ENCODE measurements at regions not wholly inside any gene's neighbourhood (a gene's known extent, or its start where the extent isn't known, plus 50 kb on each side); places are given as distances from the start of the nearest gene placed in this dataset.

DNA sequence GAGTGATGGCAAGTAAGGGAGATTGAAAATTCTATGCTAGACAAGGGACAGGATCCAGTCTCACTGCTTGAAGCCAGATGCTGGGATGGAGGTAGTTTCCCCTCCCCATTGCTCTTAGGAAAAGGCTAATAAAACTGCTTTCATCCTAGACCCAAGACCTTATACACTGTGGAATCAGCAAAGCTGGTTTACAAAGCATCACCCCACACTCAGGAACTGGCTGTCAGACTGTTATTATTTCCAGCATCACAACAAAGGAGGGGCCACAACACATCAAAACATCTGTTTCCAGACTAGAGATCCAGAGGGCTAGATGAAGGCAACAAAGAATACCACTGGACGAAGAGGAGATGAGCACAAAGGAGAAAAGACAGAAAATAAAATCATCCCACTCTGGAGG lies 364.6 kb upstream of the PTGER4 start:
- Histone ChIP-seq H3K9me3 (ENCODE audit: control insufficient read depth in 2 of 3, insufficient read depth in 1 of 3, low read length in 3 of 3) (no peaks in the 10 kb centered on the region), H3K36me3 (ENCODE audit: control insufficient read depth in 2 of 3, insufficient read depth in 3 of 3, low read length in 3 of 3) (no peaks in the 10 kb centered on the region), H3K9ac (ENCODE audit: low read length in 3 of 3) (no peak overlapping the region), H3K27ac (ENCODE audit: low read depth in 2 of 2, low read length in 2 of 2) (no peak overlapping the region), H3K4me3 (ENCODE audit: low read length in 3 of 3) (no peak overlapping the region), H3K4me1 (ENCODE audit: control insufficient read depth in 2 of 3, insufficient read depth in 2 of 3, low read depth in 1 of 3, low read length in 3 of 3) (no peaks in the 10 kb centered on the region), H3K27me3 (ENCODE audit: control insufficient read depth, insufficient read depth, low read length) (no peaks in the 10 kb centered on the region)
- intact Hi-C loops (cut with DNase I) = no loop called here
- TF ChIP-seq, protein P1, sequence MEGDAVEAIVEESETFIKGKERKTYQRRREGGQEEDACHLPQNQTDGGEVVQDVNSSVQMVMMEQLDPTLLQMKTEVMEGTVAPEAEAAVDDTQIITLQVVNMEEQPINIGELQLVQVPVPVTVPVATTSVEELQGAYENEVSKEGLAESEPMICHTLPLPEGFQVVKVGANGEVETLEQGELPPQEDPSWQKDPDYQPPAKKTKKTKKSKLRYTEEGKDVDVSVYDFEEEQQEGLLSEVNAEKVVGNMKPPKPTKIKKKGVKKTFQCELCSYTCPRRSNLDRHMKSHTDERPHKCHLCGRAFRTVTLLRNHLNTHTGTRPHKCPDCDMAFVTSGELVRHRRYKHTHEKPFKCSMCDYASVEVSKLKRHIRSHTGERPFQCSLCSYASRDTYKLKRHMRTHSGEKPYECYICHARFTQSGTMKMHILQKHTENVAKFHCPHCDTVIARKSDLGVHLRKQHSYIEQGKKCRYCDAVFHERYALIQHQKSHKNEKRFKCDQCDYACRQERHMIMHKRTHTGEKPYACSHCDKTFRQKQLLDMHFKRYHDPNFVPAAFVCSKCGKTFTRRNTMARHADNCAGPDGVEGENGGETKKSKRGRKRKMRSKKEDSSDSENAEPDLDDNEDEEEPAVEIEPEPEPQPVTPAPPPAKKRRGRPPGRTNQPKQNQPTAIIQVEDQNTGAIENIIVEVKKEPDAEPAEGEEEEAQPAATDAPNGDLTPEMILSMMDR (IDR thresholded peaks at IDR 0.05; ENCODE audit: borderline replicate concordance, extremely low read depth, insufficient read depth) = no peak
- FAIRE-seq (no peak), DNase-seq (no peak)

DNA sequence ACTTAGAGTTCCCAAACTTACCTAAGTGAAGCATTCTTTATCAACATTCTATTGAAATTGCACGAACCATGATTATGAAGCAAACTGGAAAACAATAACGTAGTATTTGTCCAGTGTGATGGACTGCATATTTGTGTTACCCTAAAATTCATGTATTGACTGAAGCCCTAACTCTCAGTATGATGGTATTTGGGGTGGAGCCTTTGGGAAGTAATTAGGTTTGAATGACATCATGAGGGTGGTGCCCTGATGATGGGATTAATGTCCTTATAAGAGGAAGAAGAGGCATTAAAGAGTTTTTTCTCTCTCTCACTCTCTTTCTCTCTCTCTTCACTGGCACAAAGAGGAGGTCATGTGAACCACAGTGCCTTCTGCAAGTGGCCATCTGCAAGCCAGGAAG lies 365.4 kb upstream of the PTGER4 start:
- Histone ChIP-seq H3K9ac (ENCODE audit: low read length in 3 of 3) (no peak overlapping the region), H3K9me3 (ENCODE audit: control insufficient read depth in 2 of 3, insufficient read depth in 1 of 3, low read length in 3 of 3) (no peaks in the 10 kb centered on the region), H3K4me3 (ENCODE audit: low read length in 3 of 3) (no peak overlapping the region), H3K27me3 (ENCODE audit: control insufficient read depth, insufficient read depth, low read length) (no peaks in the 10 kb centered on the region), H3K27ac (ENCODE audit: low read depth in 2 of 2, low read length in 2 of 2) (no peak overlapping the region), H3K36me3 (ENCODE audit: control insufficient read depth in 2 of 3, insufficient read depth in 3 of 3, low read length in 3 of 3) (no peaks in the 10 kb centered on the region), H3K4me1 (ENCODE audit: control insufficient read depth in 2 of 3, insufficient read depth in 2 of 3, low read depth in 1 of 3, low read length in 3 of 3) (no peaks in the 10 kb centered on the region)
- TF ChIP-seq, protein P1 (IDR thresholded peaks at IDR 0.05; ENCODE audit: borderline replicate concordance, extremely low read depth, insufficient read depth) = no peak
- no peak for FAIRE-seq
- intact Hi-C loops (cut with DNase I) = no loop called here
- no peak for DNase-seq

DNA sequence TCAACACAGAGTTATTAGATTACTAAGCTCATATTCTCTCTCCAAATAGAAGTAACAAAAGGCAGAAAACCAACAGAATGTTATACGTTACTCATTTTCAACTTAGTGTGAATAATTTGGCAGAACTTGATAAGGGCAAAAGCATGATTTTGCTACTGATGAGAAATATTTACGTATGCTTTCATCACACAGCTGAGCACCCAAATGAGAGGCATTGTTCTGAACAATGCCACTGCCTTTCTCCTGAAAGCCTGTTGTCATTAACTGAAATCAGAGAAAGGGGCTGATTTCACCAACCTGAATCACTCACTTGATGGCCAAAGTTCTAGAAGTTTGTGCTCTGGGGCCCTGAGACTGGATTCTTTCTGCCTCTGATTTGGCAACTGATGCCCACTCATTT lies 367.5 kb upstream of the PTGER4 start:
- TF ChIP-seq, protein P1 (IDR thresholded peaks at IDR 0.05; ENCODE audit: borderline replicate concordance, extremely low read depth, insufficient read depth) = no peak
- Histone ChIP-seq H3K9ac (ENCODE audit: low read length in 3 of 3) (no peak overlapping the region), H3K4me3 (ENCODE audit: low read length in 3 of 3) (no peak overlapping the region), H3K36me3 (ENCODE audit: control insufficient read depth in 2 of 3, insufficient read depth in 3 of 3, low read length in 3 of 3) (no peaks in the 10 kb centered on the region), H3K27me3 (ENCODE audit: control insufficient read depth, insufficient read depth, low read length) (no peaks in the 10 kb centered on the region), H3K9me3 (ENCODE audit: control insufficient read depth in 2 of 3, insufficient read depth in 1 of 3, low read length in 3 of 3) (no peaks in the 10 kb centered on the region), H3K4me1 (ENCODE audit: control insufficient read depth in 2 of 3, insufficient read depth in 2 of 3, low read depth in 1 of 3, low read length in 3 of 3) (no peaks in the 10 kb centered on the region), H3K27ac (ENCODE audit: low read depth in 2 of 2, low read length in 2 of 2) (no peak overlapping the region)
- FAIRE-seq = no peak
- intact Hi-C loops (cut with DNase I) = no loop called here
- no peak for DNase-seq

DNA sequence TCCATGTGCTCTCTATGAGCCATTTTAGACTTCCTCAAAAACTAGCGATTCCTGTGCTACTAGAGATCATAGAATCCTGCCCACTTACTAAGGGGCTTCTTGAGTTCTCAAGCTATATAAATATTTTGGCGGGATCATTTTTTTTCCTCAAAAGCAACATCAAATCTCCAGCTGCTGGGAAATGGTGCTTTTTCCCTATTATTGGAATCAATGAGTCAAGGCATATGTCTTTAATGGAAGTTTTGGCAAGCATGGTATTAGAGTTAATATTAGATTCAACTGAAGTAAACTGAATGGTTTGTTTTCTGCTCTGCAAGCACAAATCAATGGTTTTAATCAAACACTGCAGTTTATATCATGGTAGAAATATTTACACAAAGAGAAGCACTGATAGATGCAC lies 369.9 kb upstream of the PTGER4 start:
- H3K27ac ChIP-seq (ENCODE audit: low read depth in 2 of 2, low read length in 2 of 2) = no peak overlapping the region
- H3K4me3 ChIP-seq (ENCODE audit: low read length in 3 of 3) = no peak overlapping the region
- TF ChIP-seq, protein P1 (IDR thresholded peaks at IDR 0.05; ENCODE audit: borderline replicate concordance, extremely low read depth, insufficient read depth) = no peak
- no peak for DNase-seq
- H3K4me1 ChIP-seq (ENCODE audit: control insufficient read depth in 2 of 3, insufficient read depth in 2 of 3, low read depth in 1 of 3, low read length in 3 of 3) = no peaks in the 10 kb centered on the region
- no peaks in the 10 kb centered on the region for H3K36me3 ChIP-seq (ENCODE audit: control insufficient read depth in 2 of 3, insufficient read depth in 3 of 3, low read length in 3 of 3)
- intact Hi-C loops (cut with DNase I) = no loop called here
- FAIRE-seq = no peak
- H3K9me3 ChIP-seq (ENCODE audit: control insufficient read depth in 2 of 3, insufficient read depth in 1 of 3, low read length in 3 of 3) = no peaks in the 10 kb centered on the region
- H3K27me3 ChIP-seq (ENCODE audit: control insufficient read depth, insufficient read depth, low read length) = no peaks in the 10 kb centered on the region
- no peak overlapping the region for H3K9ac ChIP-seq (ENCODE audit: low read length in 3 of 3)
